ENCODE measurements at regions not wholly inside any gene's neighbourhood (a gene's known extent, or its start where the extent isn't known, plus 50 kb on each side); places are given as distances from the start of the nearest gene placed in this dataset.

- H3K36me3 ChIP-seq (ENCODE audit: control insufficient read depth in 2 of 2, extremely low read depth in 1 of 2, insufficient read depth in 2 of 2, low read length in 2 of 2) = no peaks in the 10 kb centered on the region
- no peaks in the 10 kb centered on the region for H3K9me3 ChIP-seq (replicated peaks; ENCODE audit: control insufficient read depth, insufficient read depth, low read length)
- H3K9me1 ChIP-seq (replicated peaks; ENCODE audit: control insufficient read depth, extremely low read depth, insufficient read depth, low read length) = no peaks in the 10 kb centered on the region
- H3K27me3 ChIP-seq (ENCODE audit: control insufficient read depth in 2 of 2, insufficient read depth in 2 of 2, low read length in 2 of 2) = peaks cover 0 to 2% of the 10 kb centered on the region in 2 experiments
- dilution Hi-C loops (cut with MboI; ENCODE audit: extremely low pct_ligation_motif_present, low sequenced_read_pairs) (no loop called here), intact Hi-C loops (cut with micrococcal nuclease) (no loop called here)
- DNase-seq (ENCODE audit: low read depth, low spot score) (no peak), FAIRE-seq (no peak)
- TF ChIP-seq EZH2 (IDR thresholded peaks at IDR 0.05; ENCODE audit: borderline replicate concordance, low read depth, low read length, severe bottlenecking) (no peak), CTCF (IDR thresholded peaks at IDR 0.05; ENCODE audit: extremely low read depth in 1 of 2, insufficient read depth in 1 of 2, low read depth in 1 of 2, low read length in 2 of 2) (no peak), GATA2 (IDR thresholded peaks at IDR 0.05; ENCODE audit: insufficient read depth, insufficient read length, low read depth, low read length) (no peak), FOS (IDR thresholded peaks at IDR 0.05; ENCODE audit: borderline replicate concordance, insufficient read depth, low read length) (no peak), POLR2AphosphoS5 (IDR thresholded peaks at IDR 0.05; ENCODE audit: insufficient read depth, low read depth, low read length) (no peak), JUN (IDR thresholded peaks at IDR 0.05; ENCODE audit: borderline replicate concordance, insufficient read depth, insufficient read length, low read depth) (no peak), POLR2A (IDR thresholded peaks at IDR 0.05; ENCODE audit: low read depth, low read length) (no peak), MYC (IDR thresholded peaks at IDR 0.05; ENCODE audit: low read depth, low read length) (no peak), MAX (IDR thresholded peaks at IDR 0.05; ENCODE audit: insufficient read depth, insufficient read length) (no peak)
- H3K79me2 ChIP-seq (ENCODE audit: control insufficient read depth, insufficient read depth, low read length) = no peaks in the 10 kb centered on the region
- no peak overlapping the region for H2AFZ ChIP-seq (ENCODE audit: low read depth, low read length)
- CTCF ChIA-PET = interaction anchor here (1.3 kb wide), 1 partner anchor 9 kb away, joined by 3 read pairs; no protein-coding TSS in a partner anchor
- H4K20me1 ChIP-seq (replicated peaks; ENCODE audit: control insufficient read depth, extremely low read depth, insufficient read depth, low read length) = no peaks in the 10 kb centered on the region
- POLR2A ChIA-PET = no interaction called here
- no TSS peak for BruUV-seq (replicated peaks)
- no peak overlapping the region for H3K27ac ChIP-seq (ENCODE audit: insufficient read depth, low read depth, low read length)
- no peak overlapping the region for H3K4me2 ChIP-seq (ENCODE audit: insufficient read depth, low read length)
- no peak overlapping the region for H3K4me3 ChIP-seq (replicated peaks in 1 of 3; ENCODE audit: insufficient read depth in 1 of 3, low read depth in 1 of 3, low read length in 3 of 3)
- H3K9ac ChIP-seq (replicated peaks; ENCODE audit: extremely low read depth, insufficient read depth, low read length) = no peak overlapping the region
- H3K4me1 ChIP-seq (ENCODE audit: control insufficient read depth, extremely low read depth, insufficient read depth, low read length) = no peaks in the 10 kb centered on the region
Observed at GRCh38 chr20:50272030-50272723, 81.5 kb downstream of the CEBPB start.

Data from endothelial cell of umbilical vein (primary cell).